ENCODE measurements at regions not wholly inside any gene's neighbourhood (a gene's known extent, or its start where the extent isn't known, plus 50 kb on each side); places are given as distances from the start of the nearest gene placed in this dataset.

- DNase-seq (ENCODE audit: low read depth), result no peak
Observed at GRCh38 chr4:115929373-115929772, 816.0 kb upstream of the NDST4 start.

GRCh38 chr4:115927382-115927781, 814.0 kb upstream of the NDST4 start:
- DNase-seq (ENCODE audit: low read depth), result no peak

GRCh38 chr4:115923152-115923551, 809.7 kb upstream of the NDST4 start:
- DNase-seq (ENCODE audit: low read depth), result no peak

GRCh38 chr4:115920637-115921036, 807.2 kb upstream of the NDST4 start:
- no peak for DNase-seq (ENCODE audit: low read depth)

GRCh38 chr4:115918149-115918548, 804.7 kb upstream of the NDST4 start:
- DNase-seq (ENCODE audit: low read depth), result no peak

- no peak for DNase-seq (ENCODE audit: low read depth)
Observed at GRCh38 chr4:115906428-115906827, 793.0 kb upstream of the NDST4 start.

GRCh38 chr4:115883847-115884246, 770.4 kb upstream of the NDST4 start:
- DNase-seq (ENCODE audit: low read depth), result no peak

GRCh38 chr4:115883231-115883630, 769.8 kb upstream of the NDST4 start:
- no peak for DNase-seq (ENCODE audit: low read depth)

- DNase-seq (ENCODE audit: low read depth), result no peak
Observed at GRCh38 chr4:115873048-115873447, 759.6 kb upstream of the NDST4 start.

GRCh38 chr4:115871596-115871995, 758.2 kb upstream of the NDST4 start:
- no peak for DNase-seq (ENCODE audit: low read depth)

GRCh38 chr4:115866364-115866896, 753.0 kb upstream of the NDST4 start:
- DNase-seq (ENCODE audit: low read depth), result no peak

GRCh38 chr4:115865736-115866135, 752.3 kb upstream of the NDST4 start:
- DNase-seq (ENCODE audit: low read depth), result no peak

GRCh38 chr4:115852767-115853091, 739.3 kb upstream of the NDST4 start:
- no peak for DNase-seq (ENCODE audit: low read depth)

GRCh38 chr4:115851918-115852766, 738.7 kb upstream of the NDST4 start:
- DNase-seq (ENCODE audit: low read depth), result peak; percentile 16

- DNase-seq (ENCODE audit: low read depth), result no peak
Observed at GRCh38 chr4:115850799-115851509, 737.5 kb upstream of the NDST4 start.

- DNase-seq (ENCODE audit: low read depth), result no peak
Observed at GRCh38 chr4:115844180-115844579, 730.8 kb upstream of the NDST4 start.

- no peak for DNase-seq (ENCODE audit: low read depth)
Observed at GRCh38 chr4:115841871-115842270, 728.5 kb upstream of the NDST4 start.

GRCh38 chr4:115834441-115834840, 721.0 kb upstream of the NDST4 start:
- DNase-seq (ENCODE audit: low read depth), result no peak

GRCh38 chr4:115824630-115825029, 711.2 kb upstream of the NDST4 start:
- DNase-seq (ENCODE audit: low read depth), result no peak

GRCh38 chr4:115803825-115804224, 690.4 kb upstream of the NDST4 start:
- no peak for DNase-seq (ENCODE audit: low read depth)

- no peak for DNase-seq (ENCODE audit: low read depth)
Observed at GRCh38 chr4:115790812-115791211, 677.4 kb upstream of the NDST4 start.

- DNase-seq (ENCODE audit: low read depth), result no peak
Observed at GRCh38 chr4:115781528-115782146, 668.2 kb upstream of the NDST4 start.

GRCh38 chr4:115780835-115781234, 667.4 kb upstream of the NDST4 start:
- DNase-seq (ENCODE audit: low read depth), result no peak

Measured in fibroblast of the conjunctiva (primary cell).